Mesenchymal stem cell (in vitro differentiated cells and primary cell): ENCODE measurements at regions not wholly inside any gene's neighbourhood (a gene's known extent, or its start where the extent isn't known, plus 50 kb on each side); places are given as distances from the start of the nearest gene placed in this dataset.
A peak's percentile ranks its signal among the peaks of the same experiment; 100 is the strongest.

Experiments
- DNase-seq: peaks from one replicate; pipeline ENCODE4 v3.0.0-alpha.2; 2013
- H2AFZ ChIP-seq: one replicate; pipeline ENCODE4 v1.6.1; 2013; ENCODE audit warnings: low read depth, mild to moderate bottlenecking, control low read depth, inconsistent platforms, low read length, moderate library complexity
- H2AK5ac ChIP-seq: 2 replicates; pipeline ENCODE4 v1.6.1; 2013; ENCODE audit warnings: low read length, moderate library complexity, mild to moderate bottlenecking, inconsistent platforms; ENCODE audit not compliant: severe bottlenecking
- H2BK120ac ChIP-seq: one replicate; pipeline ENCODE4 v1.6.1; 2013; ENCODE audit warnings: low read depth, mild to moderate bottlenecking, inconsistent platforms, low read length, moderate library complexity
- H2BK12ac ChIP-seq, 2 experiments: one replicate each; pipeline ENCODE4 v1.6.1; 2013; ENCODE audit warnings: inconsistent platforms in 2 of 2, low read length in 2 of 2, mild to moderate bottlenecking in 2 of 2, moderate library complexity in 2 of 2, control low read depth in 1 of 2
- H2BK15ac ChIP-seq: one replicate; pipeline ENCODE4 v1.6.1; 2013; ENCODE audit warnings: mild to moderate bottlenecking, low read depth, inconsistent platforms; ENCODE audit not compliant: poor library complexity, severe bottlenecking
- H2BK5ac ChIP-seq: 2 replicates; pipeline ENCODE4 v1.6.1; 2013; ENCODE audit warnings: low read depth, mild to moderate bottlenecking, low read length, control low read depth, inconsistent platforms; ENCODE audit not compliant: poor library complexity, severe bottlenecking
- H3K14ac ChIP-seq, 2 experiments: one replicate each; pipeline ENCODE4 v1.6.1; 2013; ENCODE audit warnings: inconsistent platforms in 2 of 2, low read length in 2 of 2, control low read depth in 1 of 2, mild to moderate bottlenecking in 1 of 2, moderate library complexity in 1 of 2
- H3K18ac ChIP-seq, 2 experiments: one replicate each; pipeline ENCODE4 v1.6.1; 2013; ENCODE audit warnings: inconsistent platforms in 2 of 2, low read length in 2 of 2, control low read depth in 1 of 2, low read depth in 1 of 2, mild to moderate bottlenecking in 1 of 2
- H3K23ac ChIP-seq, 2 experiments: one replicate each; pipeline ENCODE4 v1.6.1; 2013; ENCODE audit warnings: inconsistent platforms in 2 of 2, low read length in 2 of 2, mild to moderate bottlenecking in 2 of 2, moderate library complexity in 2 of 2, control low read depth in 1 of 2
- H3K27ac ChIP-seq: 2 replicates; pipeline ENCODE4 v1.5.1; 2013; ENCODE audit warnings: mild to moderate bottlenecking, moderate library complexity, low read length, control low read depth, inconsistent platforms; ENCODE audit not compliant: poor library complexity, severe bottlenecking
- H3K27me3 ChIP-seq, 2 experiments: 2 replicates each; pipeline versions ENCODE4 v1.6.1 to v1.7.0; 2013; ENCODE audit warnings: low read length in 2 of 2, mild to moderate bottlenecking in 2 of 2, moderate library complexity in 2 of 2, control low read depth in 1 of 2, inconsistent platforms in 1 of 2; ENCODE audit not compliant: control insufficient read depth in 1 of 2, insufficient read depth in 1 of 2
- H3K36me3 ChIP-seq, 2 experiments: 2 replicates each; pipeline versions ENCODE4 v1.6.1 to v1.7.0; 2013; ENCODE audit warnings: low read length in 2 of 2, control low read depth in 1 of 2, inconsistent platforms in 1 of 2, low read depth in 1 of 2, mild to moderate bottlenecking in 1 of 2; ENCODE audit not compliant: insufficient read depth in 2 of 2, control insufficient read depth in 1 of 2
- H3K4ac ChIP-seq, 2 experiments: one replicate each; pipeline ENCODE4 v1.6.1; 2013; ENCODE audit warnings: inconsistent platforms in 2 of 2, low read length in 2 of 2, mild to moderate bottlenecking in 2 of 2, moderate library complexity in 2 of 2, control low read depth in 1 of 2, low read depth in 1 of 2
- H3K4me1 ChIP-seq: 2 replicates; pipeline ENCODE4 v1.6.1; 2013; ENCODE audit warnings: low read depth, low read length, control low read depth; ENCODE audit not compliant: control insufficient read depth, insufficient read depth
- H3K4me2 ChIP-seq: 2 replicates; pipeline ENCODE4 v1.6.1; 2013; ENCODE audit warnings: low read length, mild to moderate bottlenecking, inconsistent platforms; ENCODE audit not compliant: poor library complexity, severe bottlenecking
- H3K4me3 ChIP-seq, 2 experiments: 2 replicates each; pipeline versions ENCODE4 v1.5.1 to v1.7.0; 2013; ENCODE audit warnings: low read length in 2 of 2, mild to moderate bottlenecking in 2 of 2, control low read depth in 1 of 2, low read depth in 1 of 2; ENCODE audit not compliant: insufficient read depth in 1 of 2
- H3K79me1 ChIP-seq: replicated peaks from 2 replicates; pipeline ENCODE4 v1.6.1; 2013; ENCODE audit warnings: mild to moderate bottlenecking, control low read depth, low read length, inconsistent platforms; ENCODE audit not compliant: poor library complexity, severe bottlenecking
- H3K9ac ChIP-seq: 2 replicates; pipeline ENCODE4 v1.7.0; 2013; ENCODE audit warnings: mild to moderate bottlenecking, low read length, moderate library complexity
- H3K9me3 ChIP-seq: 2 replicates; pipeline ENCODE4 v1.7.0; 2013; ENCODE audit warnings: mild to moderate bottlenecking, low read length; ENCODE audit not compliant: control insufficient read depth
- H4K8ac ChIP-seq: one replicate; pipeline ENCODE4 v1.6.1; 2013; ENCODE audit warnings: inconsistent platforms, mild to moderate bottlenecking, low read length, moderate library complexity
- H4K91ac ChIP-seq: one replicate; pipeline ENCODE4 v1.6.1; 2013; ENCODE audit warnings: mild to moderate bottlenecking, low read length, inconsistent platforms
- WGBS: methylation state at CpG from one replicate; pipeline ENCODE4 v1.1.7; 2013; ENCODE audit warnings: mixed read lengths; 5-methylcytosine and 5-hydroxymethylcytosine counted together

DNA sequence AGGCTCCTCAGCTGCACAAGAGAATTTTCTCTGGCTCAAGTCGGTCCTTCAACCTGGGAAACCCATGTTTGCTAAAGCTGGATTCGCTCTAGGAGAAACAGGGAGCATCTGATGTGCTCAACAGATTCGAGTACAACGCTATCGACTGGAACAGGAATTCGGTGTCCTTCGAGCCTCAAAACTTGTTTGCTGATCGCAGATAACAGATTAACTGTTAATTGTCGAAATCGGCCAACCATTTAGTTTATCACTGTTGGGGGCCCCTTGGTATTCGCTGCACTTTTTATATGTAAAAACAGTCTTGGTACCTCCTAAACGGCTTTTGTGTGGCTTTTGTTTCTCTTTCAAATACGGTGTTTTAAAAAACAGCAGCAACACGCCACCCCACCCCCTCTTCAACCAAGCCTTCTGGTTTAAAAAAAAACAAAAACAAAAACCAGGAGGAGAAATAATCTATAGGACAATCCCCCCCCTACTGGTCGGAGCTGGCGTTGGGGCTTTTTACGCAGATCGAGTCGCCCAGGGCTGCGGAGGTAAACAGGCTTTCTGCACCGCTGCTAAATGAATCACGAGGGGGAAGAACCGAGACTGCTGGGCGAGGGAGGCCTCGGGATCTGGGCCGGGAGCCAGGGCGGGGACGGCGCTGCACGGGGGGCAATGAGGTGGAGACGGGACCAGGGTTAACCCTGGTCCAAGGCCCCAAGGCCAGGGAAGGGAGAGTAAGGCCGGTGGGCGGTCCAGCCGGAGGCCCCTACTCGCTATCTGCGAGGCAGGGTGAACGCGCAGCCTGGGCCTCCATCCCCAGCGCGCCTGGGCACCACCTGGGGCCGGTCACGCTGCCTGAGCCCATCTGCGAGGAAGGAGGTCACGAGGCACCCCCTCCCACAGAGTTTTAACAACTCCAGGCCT, 71.7 kb upstream of the BCOR start:
- Histone ChIP-seq H3K18ac (peak overlapping the region; percentile 73 to 83), H3K14ac (peak overlapping the region in 1 of 2 experiments; percentile 71), H3K9ac (no peak overlapping the region), H2BK15ac (peak overlapping the region; percentile 94), H3K9me3 (no peaks in the 10 kb centered on the region), H3K4me1 (peaks cover 43% of the 10 kb centered on the region), H3K27me3 (peaks cover 0 to 66% of the 10 kb centered on the region in 2 experiments), H3K23ac (peak overlapping the region in 1 of 2 experiments; percentile 52), H2AK5ac (no peak overlapping the region), H3K4me2 (peak overlapping the region; percentile 27), H3K4ac (peak overlapping the region; percentile 81 to 84), H3K36me3 (no peaks in the 10 kb centered on the region), H3K4me3 (no peak overlapping the region), H4K91ac (peak overlapping the region; percentile 89), H3K79me1 (peaks cover 9% of the 10 kb centered on the region), H2BK12ac (peak overlapping the region in 1 of 2 experiments; percentile 90), H2BK120ac (no peak overlapping the region), H2AFZ (no peak overlapping the region), H4K8ac (peak overlapping the region; percentile 72), H3K27ac (peak overlapping the region; percentile 82), H2BK5ac (peak overlapping the region; percentile 84)
- peak; percentile 93 for DNase-seq
- 5% methylated on average over 34 of the region's 44 CpGs for WGBS

DNA sequence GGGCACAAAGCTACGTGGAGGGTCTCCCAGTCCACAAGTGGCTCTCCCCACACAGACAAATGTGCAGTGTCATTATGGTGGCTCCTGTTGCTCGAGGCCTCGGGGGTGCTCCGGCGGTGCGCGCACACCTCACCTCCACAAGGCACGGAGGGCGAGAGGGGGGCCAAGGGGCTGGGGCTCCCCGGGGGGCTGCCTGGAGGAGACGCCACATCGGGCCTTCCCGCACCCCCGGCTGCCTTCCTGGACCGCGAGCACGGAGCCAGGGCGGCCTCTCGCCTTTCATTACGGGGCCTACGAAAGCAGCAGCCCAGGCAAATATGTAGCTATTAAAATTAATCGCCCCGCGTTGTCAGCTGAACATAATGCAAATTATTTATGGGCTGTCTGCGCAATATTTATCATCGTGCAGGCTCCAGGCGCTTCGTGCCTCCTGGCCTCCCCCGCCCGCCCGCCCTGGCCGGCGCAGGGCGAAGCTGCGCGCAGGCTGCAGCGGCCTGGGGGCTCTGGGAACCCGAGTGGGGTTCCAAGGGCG, 70.8 kb upstream of the BCOR start:
- Histone ChIP-seq H4K8ac (peak overlapping the region; percentile 90), H4K91ac (no peak overlapping the region), H3K4me3 (no peak overlapping the region), H3K23ac (no peak overlapping the region), H3K4me2 (no peak overlapping the region), H3K18ac (peak overlapping the region; percentile 64 to 67), H2BK12ac (peak overlapping the region in 1 of 2 experiments; percentile 10), H3K36me3 (no peaks in the 10 kb centered on the region), H2BK15ac (peak overlapping the region; percentile 67), H3K79me1 (peaks cover 7% of the 10 kb centered on the region), H2AK5ac (no peak overlapping the region), H3K4me1 (peaks cover 41% of the 10 kb centered on the region), H3K27ac (peak overlapping the region; percentile 82), H3K14ac (no peak overlapping the region), H3K9ac (no peak overlapping the region), H2BK5ac (peak overlapping the region; percentile 84), H2BK120ac (peak overlapping the region; percentile 94), H3K27me3 (peaks cover 0 to 60% of the 10 kb centered on the region in 2 experiments), H3K4ac (peak overlapping the region in 1 of 2 experiments; percentile 54), H2AFZ (no peak overlapping the region), H3K9me3 (no peaks in the 10 kb centered on the region)
- no peak for DNase-seq
- 9% methylated on average over 36 of the region's 39 CpGs for whole genome bisulfite sequencing

DNA sequence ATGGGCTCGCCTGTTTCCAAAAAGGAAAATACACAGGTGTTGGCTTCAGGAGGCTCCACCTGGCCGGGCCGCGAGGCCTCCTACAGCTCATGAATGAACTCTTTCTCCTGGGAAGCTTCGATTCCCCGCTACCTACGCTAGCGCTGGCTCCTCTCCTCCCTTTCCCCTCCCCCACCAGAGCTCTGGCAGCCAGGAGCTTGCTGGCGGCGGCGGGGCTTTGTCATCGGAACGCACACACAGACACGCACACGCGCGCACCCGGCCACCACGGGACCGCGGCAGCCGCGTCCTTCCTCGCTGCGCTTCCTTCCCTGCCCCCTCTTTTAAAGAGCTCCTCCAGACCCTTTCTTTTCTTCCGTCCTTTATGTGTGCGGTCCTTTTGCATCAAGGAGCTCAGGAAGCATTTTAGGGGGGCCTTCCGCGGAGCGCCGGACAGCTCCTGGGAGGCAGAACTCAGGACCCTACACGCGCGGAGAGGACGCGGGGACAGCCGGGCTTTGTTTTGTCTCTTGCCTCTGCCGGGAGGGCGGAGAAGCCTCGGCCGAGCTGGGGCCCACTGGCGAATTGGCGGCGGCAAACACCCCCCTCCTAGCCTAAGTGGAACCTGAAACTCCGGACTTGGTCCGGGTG, 70.2 kb upstream of the BCOR start:
- peak; percentile 57 for DNase-seq
- Histone ChIP-seq H3K9ac (peak overlapping the region; percentile 72), H3K4ac (peak overlapping the region; percentile 15 to 54), H3K27ac (peak overlapping the region; percentile 64), H3K36me3 (no peaks in the 10 kb centered on the region), H3K79me1 (peaks cover 7% of the 10 kb centered on the region), H2AK5ac (no peak overlapping the region), H4K8ac (peak overlapping the region; percentile 90), H3K9me3 (no peaks in the 10 kb centered on the region), H2BK12ac (peak overlapping the region in 1 of 2 experiments; percentile 10), H3K27me3 (peaks cover 0 to 56% of the 10 kb centered on the region in 2 experiments), H3K4me3 (peak overlapping the region in 1 of 2 experiments; percentile 72), H2BK5ac (no peak overlapping the region), H2BK15ac (peak overlapping the region; percentile 67), H4K91ac (no peak overlapping the region), H3K14ac (no peak overlapping the region), H3K18ac (peak overlapping the region; percentile 64 to 67), H3K4me1 (peaks cover 38% of the 10 kb centered on the region), H3K23ac (peak overlapping the region in 1 of 2 experiments; percentile 24), H2AFZ (peak overlapping the region; percentile 4), H3K4me2 (peak overlapping the region; percentile 74), H2BK120ac (peak overlapping the region; percentile 94)
- WGBS = 1% methylated on average over 41 of the region's 46 CpGs
